ENCODE measurements at regions not wholly inside any gene's neighbourhood (a gene's known extent, or its start where the extent isn't known, plus 50 kb on each side); places are given as distances from the start of the nearest gene placed in this dataset.

- TF ChIP-seq, protein P1, sequence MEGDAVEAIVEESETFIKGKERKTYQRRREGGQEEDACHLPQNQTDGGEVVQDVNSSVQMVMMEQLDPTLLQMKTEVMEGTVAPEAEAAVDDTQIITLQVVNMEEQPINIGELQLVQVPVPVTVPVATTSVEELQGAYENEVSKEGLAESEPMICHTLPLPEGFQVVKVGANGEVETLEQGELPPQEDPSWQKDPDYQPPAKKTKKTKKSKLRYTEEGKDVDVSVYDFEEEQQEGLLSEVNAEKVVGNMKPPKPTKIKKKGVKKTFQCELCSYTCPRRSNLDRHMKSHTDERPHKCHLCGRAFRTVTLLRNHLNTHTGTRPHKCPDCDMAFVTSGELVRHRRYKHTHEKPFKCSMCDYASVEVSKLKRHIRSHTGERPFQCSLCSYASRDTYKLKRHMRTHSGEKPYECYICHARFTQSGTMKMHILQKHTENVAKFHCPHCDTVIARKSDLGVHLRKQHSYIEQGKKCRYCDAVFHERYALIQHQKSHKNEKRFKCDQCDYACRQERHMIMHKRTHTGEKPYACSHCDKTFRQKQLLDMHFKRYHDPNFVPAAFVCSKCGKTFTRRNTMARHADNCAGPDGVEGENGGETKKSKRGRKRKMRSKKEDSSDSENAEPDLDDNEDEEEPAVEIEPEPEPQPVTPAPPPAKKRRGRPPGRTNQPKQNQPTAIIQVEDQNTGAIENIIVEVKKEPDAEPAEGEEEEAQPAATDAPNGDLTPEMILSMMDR (IDR thresholded peaks at IDR 0.05) = no peak
- intact Hi-C loops (cut with DNase I, micrococcal nuclease) = no loop called here
- H3K9me3 ChIP-seq = no peaks in the 10 kb centered on the region
- no peaks in the 10 kb centered on the region for H3K36me3 ChIP-seq (ENCODE audit: low read depth)
- no peak for DNase-seq
- no peaks in the 10 kb centered on the region for H3K4me1 ChIP-seq (ENCODE audit: low read depth)
- no peak for ATAC-seq
- H3K4me3 ChIP-seq = no peak overlapping the region
These were observed 527.5 kb upstream of the ARRDC3 start for GRCh38 chr5:91910655-91911054.

GRCh38 chr5:91910247-91910646 lies 527.1 kb upstream of the ARRDC3 start:
- H3K9me3 ChIP-seq = no peaks in the 10 kb centered on the region
- no peaks in the 10 kb centered on the region for H3K36me3 ChIP-seq (ENCODE audit: low read depth)
- no peak for ATAC-seq
- intact Hi-C loops (cut with DNase I, micrococcal nuclease) = no loop called here
- DNase-seq = no peak
- no peak overlapping the region for H3K4me3 ChIP-seq
- no peaks in the 10 kb centered on the region for H3K4me1 ChIP-seq (ENCODE audit: low read depth)
- TF ChIP-seq, protein P1 (IDR thresholded peaks at IDR 0.05) = no peak

GRCh38 chr5:91906494-91906893 lies 523.4 kb upstream of the ARRDC3 start:
- Histone ChIP-seq H3K4me1 (ENCODE audit: low read depth) (no peaks in the 10 kb centered on the region), H3K9me3 (no peaks in the 10 kb centered on the region), H3K4me3 (no peak overlapping the region), H3K36me3 (ENCODE audit: low read depth) (no peaks in the 10 kb centered on the region)
- intact Hi-C loops (cut with DNase I, micrococcal nuclease) = no loop called here
- ATAC-seq = no peak
- TF ChIP-seq, protein P1 (IDR thresholded peaks at IDR 0.05) = no peak
- DNase-seq = no peak

DNA sequence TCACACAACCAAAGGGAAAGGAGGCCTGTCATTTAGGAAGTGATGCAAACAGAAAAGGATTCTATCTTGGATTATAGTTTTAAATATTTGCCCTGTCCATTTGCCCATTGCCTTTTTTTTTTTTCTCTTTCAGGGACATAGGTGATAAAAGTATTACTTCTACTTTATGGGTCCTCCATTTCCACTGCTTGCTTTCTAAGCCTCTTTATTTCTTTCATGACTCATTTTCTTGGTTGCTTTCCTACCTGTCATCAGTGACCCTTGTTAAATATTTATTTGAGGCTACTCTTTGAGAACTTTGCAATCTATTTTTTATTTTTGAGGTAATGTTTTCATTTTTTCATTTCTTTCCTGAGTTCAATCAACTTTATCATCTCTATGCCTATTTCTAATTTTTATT lies 522.9 kb upstream of the ARRDC3 start:
- ATAC-seq = no peak
- DNase-seq = no peak
- no peaks in the 10 kb centered on the region for H3K36me3 ChIP-seq (ENCODE audit: low read depth)
- TF ChIP-seq, protein P1 (IDR thresholded peaks at IDR 0.05) = no peak
- H3K4me3 ChIP-seq = no peak overlapping the region
- no peaks in the 10 kb centered on the region for H3K4me1 ChIP-seq (ENCODE audit: low read depth)
- intact Hi-C loops (cut with DNase I, micrococcal nuclease) = no loop called here
- H3K9me3 ChIP-seq = no peaks in the 10 kb centered on the region

DNA sequence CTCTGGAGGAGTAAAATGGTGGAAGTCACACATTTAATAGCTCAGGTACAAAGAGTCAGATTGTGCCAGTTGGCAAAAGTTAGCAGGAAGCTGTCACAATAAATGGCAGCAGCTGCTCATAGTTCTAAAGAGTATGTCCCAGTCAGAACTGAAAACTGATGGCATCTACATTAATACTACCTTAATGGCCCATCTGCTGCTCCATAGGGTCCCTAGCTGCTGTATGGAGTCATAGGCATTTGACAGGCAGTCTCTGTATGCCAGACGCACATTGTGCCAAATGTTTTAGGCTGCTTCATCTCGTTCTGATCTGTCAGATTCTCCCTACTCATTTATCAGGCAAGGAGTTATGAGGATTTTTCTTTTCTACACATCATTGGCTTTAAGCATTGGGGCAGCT lies 515.8 kb upstream of the ARRDC3 start:
- intact Hi-C loops (cut with DNase I, micrococcal nuclease) = no loop called here
- Histone ChIP-seq H3K4me3 (no peak overlapping the region), H3K36me3 (ENCODE audit: low read depth) (no peaks in the 10 kb centered on the region), H3K9me3 (no peaks in the 10 kb centered on the region), H3K4me1 (ENCODE audit: low read depth) (no peaks in the 10 kb centered on the region)
- DNase-seq (no peak), ATAC-seq (no peak)
- TF ChIP-seq, protein P1 (IDR thresholded peaks at IDR 0.05) = no peak

- Histone ChIP-seq H3K4me1 (ENCODE audit: low read depth) (no peaks in the 10 kb centered on the region), H3K36me3 (ENCODE audit: low read depth) (no peaks in the 10 kb centered on the region), H3K4me3 (no peak overlapping the region), H3K9me3 (no peaks in the 10 kb centered on the region)
- ATAC-seq (no peak), DNase-seq (no peak)
- intact Hi-C loops (cut with DNase I, micrococcal nuclease) = no loop called here
- TF ChIP-seq, protein P1 (IDR thresholded peaks at IDR 0.05) = no peak
These were observed 514.9 kb upstream of the ARRDC3 start for GRCh38 chr5:91898019-91898418.

Measured in mucosa of descending colon (tissue), 3 donors.